CD4-positive, CD25-positive, alpha-beta regulatory T cell (primary cell): ENCODE measurements at regions not wholly inside any gene's neighbourhood (a gene's known extent, or its start where the extent isn't known, plus 50 kb on each side); places are given as distances from the start of the nearest gene placed in this dataset.
"Not testable (repeated sequence)": the region's sequence is repeated elsewhere in the genome, so short reads cannot be mapped to it uniquely, and the experiment has no call there.

Source experiments
- ATAC-seq, 2 donors: fragments of 150-1000 bp; cut with Tn5 transposase; one replicate each; pipeline ENCODE4 v1.10.0; 2021; ENCODE audit warnings: low read depth in 2 of 2, moderate number of reproducible peaks in 2 of 2, moderate library complexity in 1 of 2
- DNase-seq, 3 donors: peaks; one replicate each; pipeline versions ENCODE4 v3.0.0 to v3.0.0-alpha.2; 2012 to 2022; ENCODE audit warnings: mixed read lengths in 1 of 3
- H3K27ac ChIP-seq: one replicate; pipeline ENCODE4 v1.7.0; 2013; ENCODE audit warnings: mild to moderate bottlenecking, low read length; ENCODE audit not compliant: insufficient read depth, poor library complexity, severe bottlenecking
- H3K27me3 ChIP-seq: one replicate; pipeline ENCODE4 v1.7.0; 2013; ENCODE audit warnings: low read length; ENCODE audit not compliant: control insufficient read depth, insufficient read depth
- H3K36me3 ChIP-seq: one replicate; pipeline ENCODE4 v1.7.0; 2013; ENCODE audit warnings: mild to moderate bottlenecking, low read length, moderate library complexity; ENCODE audit not compliant: control insufficient read depth, insufficient read depth
- H3K4me1 ChIP-seq: 2 replicates; pipeline ENCODE4 v1.7.0; 2013; ENCODE audit warnings: mild to moderate bottlenecking, low read length; ENCODE audit not compliant: insufficient read depth, control insufficient read depth, poor library complexity, severe bottlenecking
- H3K4me3 ChIP-seq: one replicate; pipeline ENCODE4 v1.7.0; 2013; ENCODE audit warnings: low read depth, mild to moderate bottlenecking, low read length, moderate library complexity
- H3K9me3 ChIP-seq, 2 experiments: 1 replicate in 1 of 2; 2 replicates in 1 of 2; pipeline ENCODE4 v1.7.0; 2013; ENCODE audit warnings: low read length in 2 of 2, mild to moderate bottlenecking in 1 of 2, moderate library complexity in 1 of 2; ENCODE audit not compliant: control insufficient read depth in 2 of 2
- H3K27ac Mint-ChIP-seq, 3 donors: one replicate each; pipeline ENCODE4 v1.8.0; 2020 to 2022; ENCODE audit warnings: mild to moderate bottlenecking in 3 of 3, mixed read lengths in 3 of 3, moderate library complexity in 2 of 3
- H3K27me3 Mint-ChIP-seq: one replicate; pipeline ENCODE4 v1.8.0; 2022; ENCODE audit warnings: mild to moderate bottlenecking, mixed read lengths
- H3K36me3 Mint-ChIP-seq: one replicate; pipeline ENCODE4 v1.8.0; 2020; ENCODE audit warnings: mixed read lengths
- H3K4me1 Mint-ChIP-seq, 4 donors: one replicate each; pipeline ENCODE4 v1.8.0; 2020 to 2022; ENCODE audit warnings: mixed read lengths in 4 of 4, mild to moderate bottlenecking in 1 of 4
- H3K4me3 Mint-ChIP-seq, 4 donors: one replicate each; pipeline ENCODE4 v1.8.0; 2020 to 2022; ENCODE audit warnings: mild to moderate bottlenecking in 4 of 4, mixed read lengths in 4 of 4, moderate library complexity in 3 of 4
- H3K9me3 Mint-ChIP-seq, 7 donors: one replicate each; pipeline ENCODE4 v1.8.0; 2020 to 2022; ENCODE audit warnings: mixed read lengths in 7 of 7, mild to moderate bottlenecking in 3 of 7, moderate library complexity in 2 of 7

GRCh38 chr1:189627427-189627826, 850.2 kb downstream of the BRINP3 start:
- H3K36me3 Mint-ChIP-seq: no peaks in the 10 kb centered on the region
- H3K4me3 Mint-ChIP-seq: no peak overlapping the region
- Histone ChIP-seq H3K4me3 (no peak overlapping the region), H3K9me3 (no peaks in the 10 kb centered on the region), H3K27me3 (no peaks in the 10 kb centered on the region), H3K4me1 (no peaks in the 10 kb centered on the region), H3K27ac (no peak overlapping the region), H3K36me3 (no peaks in the 10 kb centered on the region)
- DNase-seq (no peak), ATAC-seq (no peak)
- H3K27me3 Mint-ChIP-seq: no peaks in the 10 kb centered on the region
- H3K9me3 Mint-ChIP-seq: peaks cover 1 to 28% (median 2%) of the 10 kb centered on the region in 7 donors
- no peaks in the 10 kb centered on the region for H3K4me1 Mint-ChIP-seq
- H3K27ac Mint-ChIP-seq: no peak overlapping the region

GRCh38 chr1:189628857-189629256, 848.8 kb downstream of the BRINP3 start:
- ATAC-seq: no peak
- H3K4me3 ChIP-seq: no peak overlapping the region
- no peaks in the 10 kb centered on the region for H3K36me3 ChIP-seq
- Mint-ChIP-seq H3K4me1 (no peaks in the 10 kb centered on the region), H3K36me3 (no peaks in the 10 kb centered on the region), H3K4me3 (no peak overlapping the region), H3K27ac (no peak overlapping the region), H3K27me3 (no peaks in the 10 kb centered on the region), H3K9me3 (peaks cover 0 to 28% (median 2%) of the 10 kb centered on the region in 7 donors)
- H3K9me3 ChIP-seq: no peaks in the 10 kb centered on the region
- H3K4me1 ChIP-seq: no peaks in the 10 kb centered on the region
- H3K27ac ChIP-seq: no peak overlapping the region
- H3K27me3 ChIP-seq: no peaks in the 10 kb centered on the region
- no peak for DNase-seq

GRCh38 chr1:189633658-189634057, 844.0 kb downstream of the BRINP3 start:
- H3K4me1 Mint-ChIP-seq: no peaks in the 10 kb centered on the region
- DNase-seq: no peak

GRCh38 chr1:189637041-189637440, 840.6 kb downstream of the BRINP3 start:
- Histone ChIP-seq H3K36me3 (no peaks in the 10 kb centered on the region), H3K27me3 (no peaks in the 10 kb centered on the region), H3K4me3 (no peak overlapping the region), H3K9me3 (no peaks in the 10 kb centered on the region), H3K27ac (no peak overlapping the region), H3K4me1 (no peaks in the 10 kb centered on the region)
- Mint-ChIP-seq H3K9me3 (peaks cover 2 to 20% (median 6%) of the 10 kb centered on the region in 7 donors), H3K4me3 (no peak overlapping the region), H3K4me1 (no peaks in the 10 kb centered on the region), H3K27ac (no peak overlapping the region), H3K27me3 (no peaks in the 10 kb centered on the region), H3K36me3 (no peaks in the 10 kb centered on the region)
- DNase-seq: no peak
- ATAC-seq: no peak

More at GRCh38 chr1:189633658-189634057, 844.0 kb downstream of the BRINP3 start:
- no peaks in the 10 kb centered on the region for H3K27me3 ChIP-seq
- H3K27ac ChIP-seq: no peak overlapping the region
- H3K4me3 Mint-ChIP-seq: no peak overlapping the region
- H3K4me1 ChIP-seq: no peaks in the 10 kb centered on the region
- H3K36me3 ChIP-seq: no peaks in the 10 kb centered on the region
- no peaks in the 10 kb centered on the region for H3K27me3 Mint-ChIP-seq
- no peak for ATAC-seq
- H3K9me3 ChIP-seq: no peaks in the 10 kb centered on the region
- no peak overlapping the region for H3K4me3 ChIP-seq
- no peak overlapping the region for H3K27ac Mint-ChIP-seq
- peaks cover 0 to 21% (median 4%) of the 10 kb centered on the region in 7 donors for H3K9me3 Mint-ChIP-seq
- no peaks in the 10 kb centered on the region for H3K36me3 Mint-ChIP-seq

- not testable (repeated sequence) for ATAC-seq, H3K9me3 ChIP-seq, H3K36me3 Mint-ChIP-seq, H3K27me3 ChIP-seq, H3K4me1 Mint-ChIP-seq, H3K27ac ChIP-seq, DNase-seq, H3K36me3 ChIP-seq, H3K4me3 Mint-ChIP-seq, H3K27ac Mint-ChIP-seq, H3K4me1 ChIP-seq, H3K27me3 Mint-ChIP-seq, H3K4me3 ChIP-seq
- H3K9me3 Mint-ChIP-seq: peaks cover 0 to 13% (median 5%) of the 10 kb centered on the region in 7 donors
These were observed 833.5 kb downstream of the BRINP3 start for GRCh38 chr1:189644156-189644555.

GRCh38 chr1:189644970-189645369, 832.7 kb downstream of the BRINP3 start:
- H3K4me3 Mint-ChIP-seq: no peak overlapping the region
- no peaks in the 10 kb centered on the region for H3K4me1 ChIP-seq
- H3K27ac Mint-ChIP-seq: no peak overlapping the region
- no peaks in the 10 kb centered on the region for H3K36me3 ChIP-seq
- no peak overlapping the region for H3K4me3 ChIP-seq
- no peaks in the 10 kb centered on the region for H3K27me3 ChIP-seq
- ATAC-seq (no peak), DNase-seq (no peak)
- no peaks in the 10 kb centered on the region for H3K4me1 Mint-ChIP-seq
- H3K27ac ChIP-seq: no peak overlapping the region
- no peaks in the 10 kb centered on the region for H3K36me3 Mint-ChIP-seq
- H3K9me3 Mint-ChIP-seq: peaks cover 0 to 12% (median 6%) of the 10 kb centered on the region in 7 donors
- no peaks in the 10 kb centered on the region for H3K27me3 Mint-ChIP-seq
- H3K9me3 ChIP-seq: peaks cover 3% of the 10 kb centered on the region in 2 experiments

- H3K36me3 ChIP-seq: no peaks in the 10 kb centered on the region
- H3K27ac ChIP-seq: no peak overlapping the region
- peaks cover 0 to 16% (median 8%) of the 10 kb centered on the region in 7 donors for H3K9me3 Mint-ChIP-seq
- H3K36me3 Mint-ChIP-seq: no peaks in the 10 kb centered on the region
- H3K27ac Mint-ChIP-seq: no peak overlapping the region
- H3K4me3 ChIP-seq: no peak overlapping the region
- H3K4me3 Mint-ChIP-seq: no peak overlapping the region
- peaks cover 3% of the 10 kb centered on the region in 2 experiments for H3K9me3 ChIP-seq
- H3K4me1 ChIP-seq: no peaks in the 10 kb centered on the region
- ATAC-seq (no peak), DNase-seq (no peak)
- H3K27me3 ChIP-seq: no peaks in the 10 kb centered on the region
- H3K27me3 Mint-ChIP-seq: no peaks in the 10 kb centered on the region
- H3K4me1 Mint-ChIP-seq: no peaks in the 10 kb centered on the region
These were observed 831.6 kb downstream of the BRINP3 start for GRCh38 chr1:189646066-189646465.

GRCh38 chr1:189654906-189655305, 822.8 kb downstream of the BRINP3 start:
- Histone ChIP-seq H3K9me3 (no peaks in the 10 kb centered on the region), H3K36me3 (no peaks in the 10 kb centered on the region), H3K4me3 (no peak overlapping the region), H3K27ac (no peak overlapping the region), H3K4me1 (no peaks in the 10 kb centered on the region), H3K27me3 (no peaks in the 10 kb centered on the region)
- no peaks in the 10 kb centered on the region for H3K4me1 Mint-ChIP-seq
- peaks cover 0 to 23% (median 4%) of the 10 kb centered on the region in 7 donors for H3K9me3 Mint-ChIP-seq
- H3K27me3 Mint-ChIP-seq: no peaks in the 10 kb centered on the region
- no peak for ATAC-seq
- H3K27ac Mint-ChIP-seq: no peak overlapping the region
- no peaks in the 10 kb centered on the region for H3K36me3 Mint-ChIP-seq
- no peak for DNase-seq
- no peak overlapping the region for H3K4me3 Mint-ChIP-seq
